ENCODE measurements at regions not wholly inside any gene's neighbourhood (a gene's known extent, or its start where the extent isn't known, plus 50 kb on each side); places are given as distances from the start of the nearest gene placed in this dataset.
A peak's percentile ranks its signal among the peaks of the same experiment; 100 is the strongest.

DNA sequence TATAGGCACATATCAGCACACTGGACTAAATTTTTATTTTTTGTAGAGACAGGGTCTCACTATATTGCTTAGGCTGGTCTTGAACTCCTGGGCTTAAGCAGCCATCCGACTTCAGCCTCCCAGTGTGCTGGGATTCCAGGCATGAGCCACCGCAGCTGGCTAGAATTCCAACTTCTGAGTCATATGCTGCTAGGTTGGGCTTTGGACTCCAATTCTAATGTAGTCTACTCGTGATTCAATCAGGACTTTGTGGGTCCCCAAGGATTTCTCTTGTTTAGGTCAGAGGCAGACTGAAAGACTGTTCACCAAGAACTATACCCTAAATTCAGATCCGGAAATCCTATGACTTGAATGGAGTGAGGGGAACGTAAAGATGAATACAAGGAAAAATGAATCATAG lies 68.2 kb upstream of the CHD1 start:
- DNase-seq = no peak

- DNase-seq = no peak
These were observed 65.8 kb upstream of the CHD1 start for GRCh38 chr5:98994611-98995010.

DNA sequence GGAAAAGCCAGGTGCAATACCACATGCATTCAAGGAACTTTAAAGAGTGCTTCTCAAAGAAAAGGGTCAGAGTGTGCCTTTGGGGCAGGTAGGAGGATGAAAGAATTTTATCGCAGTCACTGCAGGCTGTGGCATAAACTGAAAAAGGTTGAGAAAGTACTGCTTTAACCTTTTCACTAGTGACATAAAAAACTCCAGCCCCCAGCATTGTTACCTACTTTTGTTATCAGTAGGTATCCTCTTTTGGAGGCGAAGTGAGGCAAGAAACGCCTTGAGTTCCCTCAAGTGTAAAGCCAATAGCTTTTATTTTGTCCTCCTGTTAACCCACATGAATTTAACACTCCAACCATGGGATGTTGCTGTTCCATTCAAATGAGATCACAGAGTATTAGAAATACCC lies 64.7 kb upstream of the CHD1 start:
- no peak for DNase-seq

DNA sequence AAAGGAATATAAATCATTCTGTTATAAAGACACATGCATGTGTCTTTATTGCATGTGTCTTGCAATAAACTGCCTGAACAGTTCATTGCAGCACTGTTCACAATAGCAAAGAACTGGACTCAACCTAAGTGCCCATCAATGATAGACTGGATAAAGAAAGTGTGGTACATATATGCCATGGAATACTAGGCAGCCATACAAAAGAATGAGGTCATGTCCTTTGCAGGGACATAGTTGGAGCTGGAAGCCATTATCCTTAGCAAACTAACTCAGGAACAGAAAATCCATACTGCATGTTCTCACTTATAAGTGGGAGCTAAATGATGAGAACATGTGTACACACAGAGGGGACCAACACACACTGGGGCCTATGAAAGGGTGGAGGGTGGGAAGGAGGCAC lies 63.7 kb upstream of the CHD1 start:
- DNase-seq = no peak

DNA sequence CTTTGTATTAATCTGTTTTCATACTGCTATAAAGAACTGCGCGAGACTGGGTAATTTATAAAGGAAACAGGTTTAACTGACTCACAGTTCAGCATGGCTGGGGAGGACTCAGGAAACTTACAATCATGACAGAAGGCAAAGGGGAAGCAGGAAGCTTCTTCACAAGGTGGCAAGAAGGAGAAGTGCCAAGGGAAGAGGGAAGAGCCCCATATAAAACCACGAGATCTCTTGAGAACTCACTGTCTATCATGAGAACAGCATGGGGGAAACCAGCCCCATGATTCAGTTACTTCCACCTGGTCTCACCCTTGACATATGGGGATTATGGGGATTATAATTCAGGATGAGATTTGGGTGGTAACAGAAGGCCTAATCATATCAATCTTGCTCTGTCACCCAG lies 60.9 kb upstream of the CHD1 start:
- DNase-seq = peak; percentile 84 to 85

DNA sequence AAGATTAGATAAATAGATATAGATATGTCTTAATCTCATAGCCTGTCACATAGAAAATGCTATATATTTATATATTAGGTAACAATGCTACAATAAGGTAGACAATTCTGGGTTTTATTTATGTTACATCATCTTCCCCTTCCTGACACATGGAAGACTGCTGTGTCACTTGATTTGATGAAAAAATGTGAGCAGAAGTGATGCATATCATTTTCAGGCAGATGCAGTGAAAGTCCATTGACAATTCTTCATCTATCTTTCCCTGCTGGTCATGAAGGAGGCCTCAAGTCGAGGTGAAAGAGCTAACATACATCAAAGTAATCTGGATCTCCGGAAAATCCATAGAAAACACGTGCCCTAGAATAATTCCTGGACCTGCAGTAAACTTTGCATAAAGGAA lies 57.8 kb upstream of the CHD1 start:
- DNase-seq = no peak

- DNase-seq = no peak
These were observed 54.1 kb upstream of the CHD1 start for GRCh38 chr5:98982880-98983279.
